Spinal cord (tissue), 9 donors: ENCODE measurements at regions not wholly inside any gene's neighbourhood (a gene's known extent, or its start where the extent isn't known, plus 50 kb on each side); places are given as distances from the start of the nearest gene placed in this dataset.
A peak's percentile ranks its signal among the peaks of the same experiment; 100 is the strongest.

ENCODE experiments used
- DNase-seq, 6 donors: peaks; one replicate each; pipeline versions ENCODE4 v3.0.0 to v3.0.0-alpha.2; 2013 to 2015; ENCODE audit warnings: low spot score in 6 of 6, low read depth in 4 of 6
- H3K27ac ChIP-seq: one replicate; pipeline ENCODE4 v1.5.1; 2013; ENCODE audit warnings: low read depth, low read length, control low read depth
- H3K27me3 ChIP-seq: one replicate; pipeline ENCODE4 v1.6.1; 2013; ENCODE audit warnings: low read length; ENCODE audit not compliant: control insufficient read depth, insufficient read depth
- H3K36me3 ChIP-seq: one replicate; pipeline ENCODE4 v1.6.1; 2013; ENCODE audit warnings: low read length; ENCODE audit not compliant: control insufficient read depth, insufficient read depth
- H3K4me1 ChIP-seq: one replicate; pipeline ENCODE4 v1.6.1; 2013; ENCODE audit warnings: low read length; ENCODE audit not compliant: control insufficient read depth, insufficient read depth
- H3K4me3 ChIP-seq: one replicate; pipeline ENCODE4 v1.5.1; 2013; ENCODE audit warnings: low read depth, low read length, control low read depth
- H3K9me3 ChIP-seq: one replicate; pipeline ENCODE4 v1.6.1; 2013; ENCODE audit warnings: low read length; ENCODE audit not compliant: control insufficient read depth, insufficient read depth
- WGBS: methylation state at CpG from one replicate; pipeline ENCODE4 v1.1.5; 2013; ENCODE audit warnings: missing lambda C conversion rate; ENCODE audit not compliant: insufficient coverage; 5-methylcytosine and 5-hydroxymethylcytosine counted together
- donor health status: healthy.

- H3K27ac ChIP-seq, result no peak overlapping the region
- no peaks in the 10 kb centered on the region for H3K4me1 ChIP-seq
- DNase-seq, result no peak
- H3K27me3 ChIP-seq, result no peaks in the 10 kb centered on the region
- WGBS, result no CpG with 5 or more reads among the region's 4 CpGs
- H3K4me3 ChIP-seq, result no peak overlapping the region
- H3K9me3 ChIP-seq, result no peaks in the 10 kb centered on the region
- no peaks in the 10 kb centered on the region for H3K36me3 ChIP-seq
Observed at GRCh38 chr4:160193787-160194186, 1090.9 kb downstream of the RAPGEF2 start.

GRCh38 chr4:160194716-160195115, 1091.8 kb downstream of the RAPGEF2 start:
- DNase-seq, result no peak
- H3K36me3 ChIP-seq, result no peaks in the 10 kb centered on the region
- peaks cover 1% of the 10 kb centered on the region for H3K9me3 ChIP-seq
- no peak overlapping the region for H3K4me3 ChIP-seq
- H3K4me1 ChIP-seq, result no peaks in the 10 kb centered on the region
- WGBS, result no CpG with 5 or more reads among the region's 5 CpGs
- H3K27me3 ChIP-seq, result no peaks in the 10 kb centered on the region
- H3K27ac ChIP-seq, result no peak overlapping the region

DNA sequence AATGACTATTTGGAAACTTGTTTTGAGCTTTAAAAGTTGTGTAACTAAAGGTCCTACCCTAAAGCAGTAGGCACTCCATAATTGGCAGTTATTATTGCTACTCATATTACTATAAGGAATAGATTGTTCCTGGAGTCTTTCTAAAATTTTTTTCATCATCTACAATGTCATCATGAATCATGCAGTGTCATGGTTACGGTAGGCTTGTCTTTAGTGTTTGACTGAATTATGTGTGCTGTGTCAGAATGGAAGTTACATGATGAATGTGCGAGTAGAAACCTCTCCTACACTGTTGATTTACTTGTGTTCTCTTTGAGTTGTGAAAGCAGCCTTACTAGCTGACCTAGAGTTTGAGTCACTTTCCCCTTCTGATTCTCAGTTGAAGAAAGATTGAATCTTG, 1099.9 kb downstream of the RAPGEF2 start:
- no peak for DNase-seq
- peaks cover 6% of the 10 kb centered on the region for H3K9me3 ChIP-seq
- WGBS, result no CpG with 5 or more reads among the region's 2 CpGs
- no peak overlapping the region for H3K4me3 ChIP-seq
- H3K27ac ChIP-seq, result no peak overlapping the region
- H3K4me1 ChIP-seq, result no peaks in the 10 kb centered on the region
- H3K27me3 ChIP-seq, result no peaks in the 10 kb centered on the region
- H3K36me3 ChIP-seq, result no peaks in the 10 kb centered on the region

DNA sequence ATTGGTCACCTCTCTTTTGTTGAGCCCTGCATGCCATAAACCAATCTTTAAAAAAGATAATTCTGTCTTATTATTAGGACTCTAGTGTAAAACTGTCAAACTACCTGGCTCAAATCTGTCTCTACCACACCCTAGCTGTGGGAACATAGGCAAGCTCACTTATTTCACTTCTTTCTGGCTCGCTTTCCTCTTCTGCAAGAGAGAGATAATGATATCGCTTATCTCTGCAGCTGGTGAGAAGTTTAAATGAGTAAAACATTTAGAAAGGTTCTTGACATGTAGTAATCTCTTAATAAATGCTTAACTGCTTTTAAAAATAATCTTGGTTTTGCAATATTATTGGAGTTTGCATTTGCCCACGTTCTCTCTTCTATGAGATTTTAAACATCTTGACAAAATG, 1109.2 kb downstream of the RAPGEF2 start:
- H3K4me1 ChIP-seq, result no peaks in the 10 kb centered on the region
- no peaks in the 10 kb centered on the region for H3K36me3 ChIP-seq
- no peak overlapping the region for H3K27ac ChIP-seq
- no peak overlapping the region for H3K4me3 ChIP-seq
- WGBS, result no CpG with 5 or more reads among the region's 3 CpGs
- H3K27me3 ChIP-seq, result no peaks in the 10 kb centered on the region
- no peak for DNase-seq
- peaks cover 3% of the 10 kb centered on the region for H3K9me3 ChIP-seq

GRCh38 chr4:160213366-160213765, 1110.5 kb downstream of the RAPGEF2 start:
- no peaks in the 10 kb centered on the region for H3K4me1 ChIP-seq
- H3K27me3 ChIP-seq, result no peaks in the 10 kb centered on the region
- no CpG with 5 or more reads among the region's 1 CpG for WGBS

GRCh38 chr4:160217352-160217751, 1114.5 kb downstream of the RAPGEF2 start:
- H3K4me3 ChIP-seq, result no peak overlapping the region
- 100% methylated on average over 1 of the region's 1 CpG for WGBS
- no peak overlapping the region for H3K27ac ChIP-seq
- H3K9me3 ChIP-seq, result peaks cover 3% of the 10 kb centered on the region
- H3K36me3 ChIP-seq, result no peaks in the 10 kb centered on the region
- no peak for DNase-seq
- no peaks in the 10 kb centered on the region for H3K4me1 ChIP-seq
- H3K27me3 ChIP-seq, result no peaks in the 10 kb centered on the region

More at GRCh38 chr4:160213366-160213765, 1110.5 kb downstream of the RAPGEF2 start:
- Histone ChIP-seq H3K27ac (no peak overlapping the region), H3K4me3 (no peak overlapping the region), H3K9me3 (peaks cover 3% of the 10 kb centered on the region), H3K36me3 (no peaks in the 10 kb centered on the region)
- peak in 1 of 6 donors; percentile 71 for DNase-seq

DNA sequence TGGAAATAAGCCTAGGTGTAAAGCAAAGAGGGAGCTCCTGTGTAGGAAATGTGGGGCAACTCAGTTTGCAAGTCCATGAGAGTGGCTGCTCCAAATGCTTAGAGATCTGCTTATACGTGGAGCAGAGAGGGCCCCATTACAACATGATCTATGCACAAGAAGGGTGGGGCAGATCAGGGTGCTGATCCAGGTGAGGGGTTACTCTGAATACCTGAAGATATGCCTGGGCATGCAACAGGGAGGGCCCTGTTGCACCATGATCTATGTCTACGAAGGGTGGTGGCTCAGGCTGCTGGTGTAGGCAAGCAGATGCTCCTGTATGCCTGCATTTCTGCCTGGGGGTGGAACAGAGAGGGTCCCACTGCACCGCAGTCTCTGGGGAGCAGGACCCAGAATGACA, 1121.2 kb downstream of the RAPGEF2 start:
- Histone ChIP-seq H3K36me3 (no peaks in the 10 kb centered on the region), H3K4me3 (no peak overlapping the region), H3K9me3 (no peaks in the 10 kb centered on the region), H3K27me3 (no peaks in the 10 kb centered on the region), H3K27ac (no peak overlapping the region), H3K4me1 (no peaks in the 10 kb centered on the region)
- no peak for DNase-seq
- 96% methylated on average over 3 of the region's 3 CpGs for WGBS

- WGBS, result 46% methylated on average over 2 of the region's 3 CpGs
- Histone ChIP-seq H3K36me3 (no peaks in the 10 kb centered on the region), H3K27me3 (no peaks in the 10 kb centered on the region), H3K27ac (no peak overlapping the region), H3K9me3 (no peaks in the 10 kb centered on the region), H3K4me3 (no peak overlapping the region), H3K4me1 (no peaks in the 10 kb centered on the region)
- peak in 1 of 6 donors; percentile 1 for DNase-seq
Observed at GRCh38 chr4:160233141-160233540, 1130.3 kb downstream of the RAPGEF2 start.

GRCh38 chr4:160235285-160235684, 1132.4 kb downstream of the RAPGEF2 start:
- no CpG with 5 or more reads among the region's 2 CpGs for WGBS
- H3K36me3 ChIP-seq, result no peaks in the 10 kb centered on the region
- H3K4me3 ChIP-seq, result no peak overlapping the region
- H3K9me3 ChIP-seq, result no peaks in the 10 kb centered on the region
- no peaks in the 10 kb centered on the region for H3K4me1 ChIP-seq
- peak in 1 of 6 donors; percentile 58 for DNase-seq
- no peak overlapping the region for H3K27ac ChIP-seq
- no peaks in the 10 kb centered on the region for H3K27me3 ChIP-seq

GRCh38 chr4:160235771-160236170, 1132.9 kb downstream of the RAPGEF2 start:
- no peak overlapping the region for H3K4me3 ChIP-seq

More at GRCh38 chr4:160235771-160236170, 1132.9 kb downstream of the RAPGEF2 start:
- Histone ChIP-seq H3K4me1 (no peaks in the 10 kb centered on the region), H3K9me3 (no peaks in the 10 kb centered on the region), H3K27me3 (no peaks in the 10 kb centered on the region), H3K36me3 (no peaks in the 10 kb centered on the region), H3K27ac (no peak overlapping the region)
- peak in 1 of 6 donors; percentile 24 for DNase-seq
